Ishikawa (cell line): ENCODE measurements at regions not wholly inside any gene's neighbourhood (a gene's known extent, or its start where the extent isn't known, plus 50 kb on each side); places are given as distances from the start of the nearest gene placed in this dataset.

Experiments
- CEBPB ChIP-seq: IDR thresholded peaks from 2 replicates; pipeline ENCODE4 v1.6.1; 2012
- CREB1 ChIP-seq: IDR thresholded peaks from 2 replicates; pipeline ENCODE4 v1.6.1; 2012; ENCODE audit warnings: low read depth
- RAD21 ChIP-seq: IDR thresholded peaks from 2 replicates; pipeline ENCODE4 v1.6.1; 2012; ENCODE audit warnings: low read depth
- ZBTB7A ChIP-seq: IDR thresholded peaks from 2 replicates; pipeline ENCODE4 v1.6.1; 2012; ENCODE audit warnings: low read depth
- TF ChIP-seq, protein P1 (sequence below): IDR thresholded peaks from 2 replicates; pipeline ENCODE4 v1.6.1; 2012

DNA sequence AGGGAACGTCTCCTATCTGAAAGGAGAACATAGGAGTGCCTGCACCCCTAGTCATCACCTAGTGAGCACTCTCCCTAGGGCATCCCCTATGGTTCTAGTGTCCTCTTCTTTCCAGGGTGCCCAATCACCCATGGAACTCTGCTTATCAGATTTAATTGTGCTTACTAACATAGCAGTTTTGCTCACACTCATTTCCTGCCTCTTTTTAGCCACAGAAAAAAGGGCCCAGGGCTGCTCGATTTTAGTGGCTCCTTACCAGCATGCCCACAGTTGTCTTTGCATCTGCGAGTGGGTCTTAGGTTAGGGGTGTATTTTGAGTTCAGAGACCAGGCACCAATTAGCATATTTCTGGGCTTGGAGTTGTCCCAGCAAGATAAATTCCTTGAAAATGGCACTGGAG, 1110.2 kb downstream of the TAF11L14 start:
- TF ChIP-seq, protein P1, sequence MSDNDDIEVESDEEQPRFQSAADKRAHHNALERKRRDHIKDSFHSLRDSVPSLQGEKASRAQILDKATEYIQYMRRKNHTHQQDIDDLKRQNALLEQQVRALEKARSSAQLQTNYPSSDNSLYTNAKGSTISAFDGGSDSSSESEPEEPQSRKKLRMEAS, result no peak
- TF ChIP-seq CREB1 (no peak), ZBTB7A (no peak), RAD21 (no peak), CEBPB (no peak)
